NCI-H1105 (cell line): ENCODE measurements at regions not wholly inside any gene's neighbourhood (a gene's known extent, or its start where the extent isn't known, plus 50 kb on each side); places are given as distances from the start of the nearest gene placed in this dataset.

Experiments used
- DNase-seq: peaks from one replicate; lab custom pipeline; 2025; lab: John Stamatoyannopoulos, UW

GRCh38 chr7:115883629-115884028 lies 146.9 kb downstream of the TFEC start:
- no peak for DNase-seq

DNA sequence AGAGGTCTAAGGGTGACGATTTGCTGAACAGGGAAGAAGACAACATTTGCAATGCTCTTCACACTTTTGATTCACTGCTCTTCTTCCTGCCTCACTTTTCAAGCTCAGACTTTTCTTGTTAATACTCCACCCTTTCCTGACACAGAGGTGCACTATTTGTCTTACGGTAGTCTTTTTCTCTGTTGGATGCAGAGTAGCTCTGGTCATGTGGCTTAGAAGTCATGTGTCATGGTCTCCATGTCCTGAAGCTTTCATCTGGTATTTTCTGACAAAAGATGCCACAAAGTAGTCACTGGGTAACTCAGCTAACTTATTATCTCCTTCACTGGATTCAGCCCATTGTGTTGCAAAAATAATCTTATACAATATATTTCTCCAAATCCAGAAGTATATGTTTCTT lies 149.1 kb downstream of the TFEC start:
- no peak for DNase-seq

DNA sequence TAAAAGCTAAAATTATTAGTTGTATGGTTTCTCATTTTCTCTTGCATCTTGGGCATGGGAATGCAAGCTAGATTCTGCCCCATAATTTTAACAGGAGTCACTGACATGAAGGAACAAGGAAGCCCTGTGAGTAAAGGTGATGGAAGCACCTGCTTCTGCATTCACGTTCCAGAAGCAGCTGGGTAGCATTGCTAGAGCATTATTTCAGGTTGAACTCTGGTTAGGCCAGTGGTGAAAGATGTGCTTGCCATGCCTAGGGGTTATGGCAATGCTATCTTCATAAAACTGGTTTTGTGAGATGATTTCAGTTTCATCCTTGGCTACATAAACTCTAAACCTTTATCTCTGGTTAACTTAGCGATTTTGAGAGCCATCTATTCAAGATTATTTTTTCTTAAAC lies 151.4 kb downstream of the TFEC start:
- DNase-seq = no peak

- DNase-seq = no peak
Measured at GRCh38 chr7:115869801-115870200, 160.8 kb downstream of the TFEC start.

- no peak for DNase-seq
Measured at GRCh38 chr7:115869190-115869589, 161.4 kb downstream of the TFEC start.

DNA sequence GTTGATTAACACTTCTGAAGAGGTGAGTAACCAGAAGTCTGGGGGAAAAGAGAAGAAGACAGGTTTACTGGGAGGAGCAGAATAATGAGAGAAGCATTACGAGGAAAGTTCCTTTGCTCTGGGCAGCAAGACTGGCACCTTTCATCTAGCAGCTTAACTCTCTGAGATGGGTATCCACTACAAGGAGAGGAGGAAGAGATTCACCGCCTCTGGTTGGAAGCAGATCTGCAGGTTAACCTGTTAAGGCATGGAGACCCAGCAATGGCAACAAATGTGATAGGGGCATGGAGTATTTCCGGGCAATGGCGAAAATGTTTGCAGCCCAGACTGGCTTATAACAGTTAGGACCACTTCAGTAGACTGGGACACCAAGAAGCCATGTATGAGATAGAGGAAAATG lies 162.2 kb downstream of the TFEC start:
- no peak for DNase-seq

GRCh38 chr7:115864082-115864481 lies 166.5 kb downstream of the TFEC start:
- no peak for DNase-seq

DNA sequence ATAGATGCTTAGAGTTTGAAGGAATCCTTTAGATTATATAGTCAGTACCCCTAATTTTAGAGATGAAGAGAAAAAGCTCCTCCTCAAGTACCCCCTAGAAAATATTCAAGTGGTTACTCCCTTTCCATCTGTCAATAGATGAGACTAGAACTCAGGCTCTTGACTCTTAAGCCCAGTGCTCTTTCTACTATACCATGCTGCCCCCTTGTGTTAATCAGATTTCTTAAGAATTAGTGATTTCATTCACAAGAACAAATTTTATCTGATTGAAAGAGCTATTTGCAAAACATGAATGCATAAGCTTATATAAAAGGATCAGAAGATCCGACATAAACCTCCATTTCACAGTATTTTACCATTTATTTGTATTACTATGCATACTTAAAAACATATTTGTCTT lies 179.3 kb downstream of the TFEC start:
- DNase-seq = peak; percentile 16

DNA sequence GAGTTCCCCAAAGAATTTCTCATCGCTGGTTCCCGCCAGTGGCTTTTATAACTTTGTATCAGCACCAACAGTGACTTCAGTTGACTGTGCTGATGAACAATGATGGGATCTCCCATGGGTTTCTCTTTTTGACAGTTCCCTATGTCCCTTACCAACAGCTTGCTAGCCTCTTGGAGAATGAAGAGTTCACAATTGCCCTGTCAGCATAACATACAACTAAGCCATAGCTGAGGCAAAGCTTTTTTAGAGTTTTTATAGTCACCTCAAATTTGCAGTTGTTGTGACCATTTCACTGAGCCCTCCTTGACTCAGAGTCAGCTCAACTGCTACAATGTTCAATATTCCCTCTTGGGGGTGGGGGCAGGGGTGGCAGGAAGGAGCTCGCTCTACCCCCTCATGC lies 179.8 kb downstream of the TFEC start:
- no peak for DNase-seq

DNA sequence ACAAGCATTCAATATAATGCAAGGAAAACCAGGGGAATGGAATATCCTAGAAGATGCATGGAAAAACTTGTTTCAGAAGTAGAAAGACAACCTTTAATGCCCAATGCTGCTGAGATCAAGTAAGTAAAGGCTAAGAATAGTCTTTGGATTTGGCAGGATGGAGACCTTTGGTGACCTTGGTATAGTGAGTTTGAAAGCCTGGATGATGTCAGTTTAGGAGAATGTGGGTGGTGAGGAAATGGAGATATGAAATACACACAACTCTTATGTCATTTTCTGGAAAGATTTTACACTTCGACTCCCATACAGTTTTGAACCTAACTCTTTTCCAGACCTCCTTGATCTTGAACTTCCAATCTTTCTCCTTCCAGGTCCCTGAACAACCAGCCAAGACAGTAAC lies 185.7 kb downstream of the TFEC start:
- no peak for DNase-seq

DNA sequence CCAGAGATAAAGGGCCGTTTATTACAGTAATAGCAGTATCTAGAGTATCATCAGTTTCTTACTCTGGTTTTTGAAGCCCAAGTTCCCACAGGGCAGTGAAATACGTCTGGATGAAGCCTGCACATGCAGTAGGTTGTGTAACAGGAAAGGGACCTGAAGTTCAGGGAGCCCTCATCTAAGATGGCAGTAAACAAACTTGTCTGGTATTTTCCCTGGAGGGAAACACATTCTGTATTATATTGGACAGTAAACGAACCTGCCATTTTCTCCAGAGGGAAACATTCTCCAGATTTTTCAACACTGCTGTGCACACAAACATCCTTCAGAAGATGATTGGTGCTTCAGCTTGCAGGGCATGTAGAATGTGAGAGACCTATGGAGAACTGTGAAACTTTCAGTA lies 189.9 kb downstream of the TFEC start:
- no peak for DNase-seq

DNA sequence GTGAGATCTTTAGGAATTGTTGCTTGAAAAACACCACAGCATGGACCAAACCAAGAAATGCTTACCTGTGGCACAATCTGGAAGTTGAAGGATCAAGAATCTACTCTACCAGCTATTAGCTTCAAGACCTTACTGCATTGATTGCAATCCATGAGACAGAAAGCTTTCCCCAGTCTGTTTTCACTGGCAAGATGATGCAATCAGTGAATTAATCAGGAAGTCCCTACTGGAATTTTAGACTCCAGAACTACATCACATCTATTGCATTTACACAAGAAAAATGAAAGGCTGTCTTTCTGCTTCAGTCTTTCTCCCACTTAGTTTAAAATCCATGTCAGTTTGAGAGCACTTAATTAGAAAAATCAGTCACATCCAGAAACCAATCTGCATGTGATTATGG lies 191.7 kb downstream of the TFEC start:
- no peak for DNase-seq

- no peak for DNase-seq
Measured at GRCh38 chr7:115831371-115831770, 199.2 kb downstream of the TFEC start.

DNA sequence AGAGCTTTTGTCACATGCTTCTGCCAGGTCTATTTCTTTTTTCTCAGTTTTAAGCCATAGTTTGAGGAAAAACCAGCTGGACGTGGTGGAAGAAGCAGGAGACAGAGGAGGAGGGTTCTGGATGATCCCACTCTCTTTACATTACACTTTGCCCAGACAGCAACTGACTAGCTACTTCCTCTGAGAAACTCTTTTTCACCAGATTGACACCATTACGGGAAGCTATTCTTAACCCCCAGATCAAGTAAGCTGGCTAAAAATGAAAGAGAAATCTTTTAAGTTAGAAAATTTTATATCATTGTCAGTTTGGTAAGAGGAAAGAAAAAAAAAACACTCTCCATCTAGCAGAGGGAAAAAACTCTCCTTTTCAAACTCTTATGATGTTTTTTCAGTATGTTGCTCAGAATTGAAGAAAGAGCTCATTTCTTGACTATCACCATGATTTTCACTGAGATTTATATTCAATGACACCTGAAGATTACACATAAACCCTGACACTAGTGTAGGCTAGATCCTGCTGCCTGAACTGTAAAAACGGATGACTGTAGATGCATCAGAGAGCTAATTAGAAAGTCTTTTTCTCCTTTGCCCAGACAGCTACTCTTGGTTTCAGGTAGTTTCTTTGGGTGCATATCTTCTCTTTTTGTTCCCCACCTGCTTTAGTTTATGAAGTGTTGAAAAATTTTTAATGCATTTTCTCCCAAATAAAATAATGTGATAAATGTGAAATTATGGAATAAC lies 203.1 kb downstream of the TFEC start:
- no peak for DNase-seq

GRCh38 chr7:115825456-115826115 lies 205.0 kb downstream of the TFEC start:
- no peak for DNase-seq

DNA sequence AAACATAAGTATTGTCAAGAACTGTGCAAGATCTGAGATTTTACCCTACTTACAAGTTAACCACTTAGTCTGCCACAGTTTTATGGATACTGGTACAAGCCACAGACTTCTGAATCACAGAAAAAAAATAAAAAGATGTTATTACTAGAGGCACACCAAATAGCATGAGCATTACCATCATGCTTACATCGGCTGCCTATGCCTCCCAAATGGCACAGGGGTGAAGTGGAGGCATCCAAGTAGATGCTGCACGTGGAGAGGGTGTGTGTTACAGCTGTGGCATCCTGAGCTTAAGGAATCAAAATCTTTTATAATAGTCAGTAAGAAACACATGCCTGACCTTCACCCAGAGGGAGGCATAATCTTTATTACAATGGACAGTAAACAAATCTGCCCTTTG lies 207.8 kb downstream of the TFEC start:
- no peak for DNase-seq

DNA sequence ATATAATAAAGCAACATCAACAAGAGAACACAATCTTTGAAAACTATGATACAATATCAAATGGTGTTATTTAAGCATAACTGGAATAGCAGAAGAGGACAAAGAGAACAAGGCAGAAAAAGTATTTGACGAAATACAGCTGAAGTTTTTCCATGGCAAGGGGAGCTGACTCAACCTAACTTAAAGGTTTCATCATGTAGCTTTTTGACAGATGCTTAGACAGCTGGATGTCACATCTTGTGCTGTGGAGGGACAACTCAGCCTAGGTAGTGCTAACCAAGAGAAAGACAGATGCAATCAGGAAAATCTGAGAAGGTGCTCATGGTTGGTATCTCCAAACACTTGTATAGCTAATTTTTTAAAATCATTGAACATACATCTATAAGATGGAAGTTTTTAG lies 208.2 kb downstream of the TFEC start:
- DNase-seq = no peak

- DNase-seq = no peak
Measured at GRCh38 chr7:115816318-115816974, 214.1 kb downstream of the TFEC start.

DNA sequence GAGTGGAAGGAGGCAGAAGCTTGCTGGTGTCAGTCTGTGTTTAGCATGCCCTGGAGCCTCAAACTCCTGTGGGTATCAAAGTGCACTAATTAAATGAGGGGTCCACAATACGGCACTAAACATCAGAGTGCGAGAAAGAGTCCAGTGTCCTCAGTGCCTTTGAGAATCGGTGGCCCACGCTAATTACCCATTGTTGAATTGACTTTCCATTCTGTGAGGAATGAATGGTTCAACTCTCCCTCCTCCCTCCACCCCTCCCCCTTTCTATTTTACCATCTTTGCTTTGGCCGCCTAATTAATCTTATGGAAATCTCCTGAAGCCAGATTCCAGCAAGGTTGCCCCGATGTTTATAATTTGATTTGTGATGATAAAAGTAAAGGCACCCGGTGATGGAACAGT lies 217.8 kb downstream of the TFEC start:
- DNase-seq = no peak

DNA sequence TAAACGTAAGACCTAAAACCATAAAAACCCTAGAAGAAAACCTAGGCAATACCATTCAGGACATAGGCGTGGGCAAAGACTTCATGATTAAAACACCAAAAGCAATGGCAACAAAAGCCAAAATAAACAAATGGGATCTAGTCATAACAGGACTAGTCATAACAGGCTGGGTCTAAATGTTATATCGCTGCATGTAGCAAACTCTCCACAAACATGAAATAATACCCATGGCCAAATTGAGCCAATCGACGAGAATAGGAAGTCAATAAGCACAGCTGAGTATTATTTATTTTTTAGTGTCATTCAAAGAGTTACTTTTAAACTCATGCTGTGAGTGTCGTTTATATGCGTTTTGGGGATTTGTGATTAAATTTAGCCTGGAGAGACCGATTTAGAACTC lies 225.1 kb downstream of the TFEC start:
- peak; percentile 9 for DNase-seq

GRCh38 chr7:115802415-115802814 lies 228.1 kb downstream of the TFEC start:
- no peak for DNase-seq

- DNase-seq = no peak
Measured at GRCh38 chr7:115799430-115799829, 231.1 kb downstream of the TFEC start.

- DNase-seq = no peak
Measured at GRCh38 chr7:115793958-115794702, 236.4 kb downstream of the TFEC start.
